ENCODE measurements at regions not wholly inside any gene's neighbourhood (a gene's known extent, or its start where the extent isn't known, plus 50 kb on each side); places are given as distances from the start of the nearest gene placed in this dataset.

DNA sequence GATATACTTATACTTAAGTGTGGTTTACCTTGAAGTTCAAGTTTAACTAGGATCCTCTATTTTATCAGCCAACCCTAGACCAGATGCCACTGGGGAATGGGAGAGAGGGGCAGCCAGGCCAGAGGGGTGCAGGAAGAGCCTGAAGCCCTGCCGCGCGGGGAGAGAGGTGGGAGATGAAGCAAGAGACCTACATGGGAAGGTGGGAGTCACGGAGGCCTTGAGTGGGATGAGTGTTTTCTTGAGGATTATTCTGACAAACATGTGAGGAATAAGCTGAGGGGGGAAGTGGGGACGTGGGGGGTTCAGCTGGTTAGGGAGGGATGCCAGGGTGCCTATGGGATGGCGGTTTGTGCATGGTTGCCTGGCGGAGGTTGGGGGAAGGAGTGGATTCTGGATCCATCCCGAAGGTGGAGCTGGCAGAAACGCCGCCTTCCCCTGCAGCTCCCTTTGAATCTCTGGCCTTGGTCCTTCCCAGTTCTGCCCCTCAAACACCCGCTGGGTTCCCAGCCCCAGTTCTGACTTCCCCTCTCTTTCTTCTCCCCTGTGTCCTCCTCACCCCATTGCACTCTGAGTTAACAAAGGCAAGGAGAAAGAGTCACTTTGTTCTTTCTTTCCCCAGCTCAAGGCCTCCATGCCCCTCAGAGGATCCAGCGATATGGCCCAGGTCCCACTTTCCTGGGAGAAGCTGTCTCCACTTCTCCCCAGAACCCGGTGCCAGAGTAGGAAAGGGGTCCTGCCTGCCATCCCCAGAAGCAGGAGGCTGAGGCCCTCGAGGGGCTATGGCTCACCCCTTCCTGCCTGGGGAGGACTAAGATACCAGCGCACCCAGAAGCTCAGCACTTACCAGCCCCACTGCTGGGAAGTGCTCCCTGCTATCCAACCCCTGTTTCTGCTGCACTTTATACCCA, 274.2 kb downstream of the UACA start:
- DNase-seq: no peak

DNA sequence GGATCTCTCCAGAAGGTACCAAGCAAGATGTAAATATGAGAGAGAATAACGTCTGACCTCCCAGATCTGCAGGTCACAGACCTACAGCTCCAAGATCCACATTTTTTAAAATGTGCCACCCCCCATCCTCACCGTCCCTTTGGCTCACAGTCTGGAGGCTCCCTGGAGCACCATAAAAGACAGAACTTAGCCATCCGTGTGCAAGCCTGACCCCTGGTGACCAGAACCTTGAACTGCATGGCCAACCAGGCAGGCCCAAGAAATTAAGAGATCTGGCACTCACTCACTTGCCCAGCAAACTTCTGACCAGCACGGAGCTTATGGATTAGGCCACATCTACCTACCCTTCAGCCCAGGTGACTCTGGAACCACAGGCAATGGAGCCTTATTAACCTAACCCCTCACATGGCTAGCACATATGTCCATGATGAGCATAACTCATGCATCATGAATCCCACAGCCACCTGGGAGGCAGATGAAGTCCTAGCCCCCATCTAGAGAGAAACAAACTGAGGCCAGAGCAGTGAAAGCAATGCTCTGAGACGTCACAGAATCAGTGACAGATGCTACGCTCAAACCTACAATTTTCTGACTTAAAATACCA, 275.3 kb downstream of the UACA start:
- peak; percentile 80 for DNase-seq

DNA sequence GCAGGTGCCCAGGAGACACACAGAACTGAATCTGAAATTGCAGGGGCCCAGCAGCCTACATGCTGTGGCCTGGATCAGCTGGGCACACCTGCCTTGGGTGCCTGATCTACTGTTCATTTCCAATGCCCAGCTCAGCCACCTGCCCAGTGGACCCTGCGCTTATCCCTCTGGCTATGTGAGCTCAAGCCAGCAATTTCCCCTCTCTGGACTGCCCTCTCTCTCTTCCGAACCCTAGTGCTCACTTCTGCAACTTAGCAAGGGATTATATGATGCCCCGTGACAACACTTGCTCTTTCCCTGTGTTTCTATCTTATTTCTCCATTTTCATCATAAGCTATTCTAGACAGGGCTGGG, 276.0 kb downstream of the UACA start:
- DNase-seq: no peak

DNA sequence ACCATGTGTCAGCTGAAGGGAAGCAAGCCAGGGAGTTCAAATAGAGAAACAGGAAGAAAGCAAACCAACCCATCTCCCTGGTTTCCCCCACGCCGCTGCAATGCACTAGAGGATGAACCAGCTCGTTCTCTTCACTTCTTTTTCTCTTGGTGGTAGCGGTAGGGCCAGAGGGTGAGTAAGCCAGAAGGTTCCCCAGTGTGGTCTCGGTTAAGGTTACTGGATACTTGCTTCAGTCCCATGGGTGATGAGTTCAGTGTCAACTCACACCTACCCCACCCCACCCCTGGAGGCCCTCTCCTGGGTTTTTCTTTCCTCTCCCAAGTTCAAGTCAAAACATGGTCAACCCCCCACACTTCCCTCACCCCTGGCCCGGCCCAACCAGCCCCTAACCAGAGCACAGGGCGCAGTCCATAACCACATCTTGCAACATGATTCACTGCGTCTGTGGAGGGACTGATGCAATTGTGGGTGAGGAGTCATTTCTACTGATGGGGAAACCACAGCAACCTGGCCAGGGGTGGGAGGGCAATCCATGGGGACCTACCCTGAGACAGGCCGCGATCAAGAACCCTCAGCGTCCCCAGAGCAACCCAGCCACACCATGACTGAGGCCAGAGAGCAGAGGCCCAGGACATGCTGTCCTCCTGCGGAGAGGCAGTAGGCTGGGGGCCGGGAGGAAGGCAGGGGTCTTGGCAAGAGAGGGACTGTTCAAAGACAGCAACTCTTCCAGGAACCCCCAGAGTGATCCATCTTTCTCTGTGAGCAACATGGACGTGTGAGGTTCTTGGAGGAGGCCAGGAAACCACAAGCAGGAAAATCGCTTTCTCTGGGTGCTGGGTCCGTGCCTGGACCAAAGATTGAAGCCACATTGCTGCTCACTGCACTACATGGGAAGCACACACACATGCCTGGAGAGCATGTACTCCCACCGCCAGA, 276.6 kb downstream of the UACA start:
- peak; percentile 83 for DNase-seq

DNA sequence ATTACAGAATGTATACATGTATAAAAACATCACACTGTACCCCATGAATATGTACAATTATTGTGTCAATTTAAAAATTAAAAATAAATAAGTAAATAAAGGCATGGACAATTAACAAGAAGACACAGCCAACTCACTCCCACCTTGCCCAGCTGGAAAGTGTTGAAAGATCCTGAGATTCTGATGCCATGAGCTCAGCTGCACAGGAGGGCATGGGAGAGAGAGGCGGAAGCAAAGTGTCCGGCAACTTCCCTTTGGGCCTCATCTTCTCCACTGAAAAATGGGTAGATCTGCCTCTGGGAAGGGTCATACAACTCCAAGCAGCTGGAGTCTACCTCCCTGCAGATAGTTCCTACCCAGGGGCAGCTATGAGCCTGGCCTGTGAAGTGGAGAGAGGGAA, 277.3 kb downstream of the UACA start:
- no peak for DNase-seq

DNA sequence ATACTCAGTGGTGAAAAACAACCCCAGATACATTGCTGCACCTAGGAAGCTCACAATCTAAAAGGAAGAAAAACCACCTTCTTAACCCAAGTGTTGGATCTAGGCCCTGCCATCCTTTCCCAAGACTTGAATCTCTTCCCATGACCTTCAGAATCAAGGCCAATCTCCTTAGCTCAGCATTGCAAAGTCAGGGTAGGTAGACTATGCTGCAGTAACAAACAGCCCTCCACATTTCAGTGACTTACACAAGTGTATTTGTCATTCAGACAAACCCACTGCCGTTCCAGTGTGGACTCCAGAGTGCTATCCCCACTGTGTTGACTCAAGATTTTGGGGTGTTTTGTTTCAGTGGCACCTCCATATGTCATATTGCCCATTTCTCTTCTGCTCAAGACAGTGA, 278.4 kb downstream of the UACA start:
- DNase-seq: no peak

DNA sequence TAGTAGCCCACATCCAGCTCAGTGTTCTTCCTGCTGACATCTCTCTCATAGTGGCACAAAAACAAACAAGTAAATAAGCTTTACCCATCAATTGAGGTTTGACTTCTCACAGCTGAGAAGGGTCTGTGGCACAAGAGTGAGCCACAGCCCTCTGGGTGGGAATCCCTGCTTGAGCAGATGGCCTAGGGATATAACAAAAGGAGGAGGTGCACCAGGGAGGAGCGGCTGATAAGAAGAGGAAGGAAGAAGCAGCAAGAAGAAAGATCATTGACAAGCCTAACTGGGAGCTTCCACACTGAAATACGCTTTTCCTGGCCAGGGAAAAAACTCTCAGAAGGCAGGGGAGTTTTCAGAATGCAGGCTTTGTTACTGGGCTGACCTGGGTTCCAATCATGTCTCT, 279.8 kb downstream of the UACA start:
- DNase-seq: no peak

DNA sequence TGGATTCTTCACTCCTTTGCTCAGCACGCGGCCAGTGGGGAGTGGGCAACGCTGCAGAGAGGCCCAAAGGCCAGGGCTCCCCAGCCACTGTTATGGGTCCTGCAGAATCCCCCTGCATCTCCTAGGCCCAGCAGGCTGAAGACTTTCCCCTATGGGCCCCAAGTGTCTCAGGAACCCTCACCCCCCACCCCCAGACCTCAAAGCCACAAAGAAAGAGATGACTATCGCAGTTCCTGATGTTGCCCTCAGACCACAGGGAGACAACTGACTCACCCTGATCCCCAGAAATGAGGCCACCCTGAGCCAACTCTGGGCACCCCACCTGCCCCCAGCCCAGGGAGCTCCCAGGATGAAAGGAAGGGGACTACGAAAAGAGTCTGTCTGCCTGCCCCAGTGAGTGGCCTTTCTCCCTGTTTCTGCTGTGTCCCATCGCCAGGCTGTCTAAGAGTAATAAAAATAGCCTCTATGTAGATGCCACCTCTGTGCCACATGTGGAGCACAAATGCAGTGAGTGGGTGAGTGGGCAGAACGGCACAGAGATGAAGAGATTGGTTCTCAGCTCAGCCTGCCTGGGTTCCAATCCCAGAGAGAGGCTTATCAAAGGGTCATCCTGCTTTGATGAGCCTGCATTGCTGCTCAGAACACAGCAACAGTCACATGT, 283.0 kb downstream of the UACA start:
- DNase-seq: peak; percentile 88

DNA sequence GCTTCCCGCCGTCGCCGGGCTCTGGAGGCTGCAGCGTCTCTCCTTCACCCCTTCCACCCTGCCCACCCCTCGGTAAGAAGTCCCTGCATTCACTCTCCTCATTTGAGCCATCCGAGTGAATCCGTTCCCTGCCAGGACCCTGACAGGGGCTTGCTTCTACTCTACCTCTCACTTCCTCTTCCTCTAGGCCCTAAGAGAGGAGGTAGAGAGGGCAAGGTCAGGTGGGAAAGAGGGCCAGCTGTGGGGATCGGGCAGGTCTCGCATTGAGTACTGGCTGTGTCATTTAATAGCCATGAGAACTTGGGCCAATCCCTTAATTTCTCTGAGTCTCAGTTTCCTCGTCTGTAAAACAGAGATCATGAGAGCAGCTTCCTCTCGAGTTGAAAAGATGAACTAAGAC, 283.6 kb downstream of the UACA start:
- DNase-seq: peak; percentile 36

DNA sequence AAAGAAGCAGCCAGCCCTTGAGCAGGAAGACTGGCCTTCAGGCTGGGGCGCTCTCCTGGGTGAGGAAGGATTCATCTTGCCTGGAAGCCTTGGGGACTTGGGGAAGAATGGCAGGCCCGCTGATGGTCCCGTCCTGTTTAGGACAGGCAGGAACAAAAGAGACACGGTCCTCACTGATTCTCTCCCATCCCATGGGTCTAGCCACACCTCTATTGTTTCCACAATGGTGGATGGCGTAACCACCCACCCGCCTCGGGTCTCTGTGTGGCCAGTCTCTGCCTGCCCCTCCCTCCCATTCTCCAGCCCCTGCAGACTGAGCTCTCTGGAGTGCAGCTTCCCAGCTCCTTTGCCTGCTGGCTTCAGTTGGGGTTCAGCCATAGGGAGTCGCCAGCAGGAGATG, 284.3 kb downstream of the UACA start:
- no peak for DNase-seq

DNA sequence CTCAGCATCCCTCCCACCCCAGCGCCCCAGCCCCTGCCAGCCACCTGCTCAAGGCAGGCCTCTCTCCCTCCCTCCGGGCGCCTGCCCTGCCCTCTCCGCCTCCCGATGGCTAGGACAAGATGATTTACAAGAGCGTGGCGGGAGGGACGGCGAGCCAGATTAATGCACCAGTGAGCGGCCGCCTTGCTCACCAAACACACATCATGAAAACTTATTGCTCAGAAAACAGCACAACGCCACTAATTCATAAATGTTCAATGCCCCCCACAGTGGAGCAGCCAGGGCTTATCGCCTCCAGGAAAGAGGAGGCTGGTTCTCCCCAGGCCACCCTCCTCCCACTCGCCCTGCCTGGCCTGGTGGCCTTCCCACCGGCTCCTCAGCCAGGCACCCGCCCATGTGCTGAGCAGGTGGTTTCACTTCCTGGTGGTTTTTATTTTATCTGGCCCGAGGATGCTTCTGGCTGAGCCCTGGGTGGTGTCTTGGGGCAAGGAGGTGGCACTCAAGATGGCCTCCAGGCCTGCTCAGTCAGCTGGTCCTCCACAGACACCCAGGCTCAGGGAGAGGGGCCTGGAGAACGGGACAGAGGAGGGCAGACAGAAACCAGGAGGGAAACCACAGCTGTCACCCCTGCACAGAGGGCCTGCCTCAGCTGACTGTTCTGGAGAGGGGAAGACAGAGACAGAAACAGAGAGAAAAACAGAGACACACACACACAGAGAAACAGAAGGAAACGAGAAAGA, 284.9 kb downstream of the UACA start:
- DNase-seq: no peak

DNA sequence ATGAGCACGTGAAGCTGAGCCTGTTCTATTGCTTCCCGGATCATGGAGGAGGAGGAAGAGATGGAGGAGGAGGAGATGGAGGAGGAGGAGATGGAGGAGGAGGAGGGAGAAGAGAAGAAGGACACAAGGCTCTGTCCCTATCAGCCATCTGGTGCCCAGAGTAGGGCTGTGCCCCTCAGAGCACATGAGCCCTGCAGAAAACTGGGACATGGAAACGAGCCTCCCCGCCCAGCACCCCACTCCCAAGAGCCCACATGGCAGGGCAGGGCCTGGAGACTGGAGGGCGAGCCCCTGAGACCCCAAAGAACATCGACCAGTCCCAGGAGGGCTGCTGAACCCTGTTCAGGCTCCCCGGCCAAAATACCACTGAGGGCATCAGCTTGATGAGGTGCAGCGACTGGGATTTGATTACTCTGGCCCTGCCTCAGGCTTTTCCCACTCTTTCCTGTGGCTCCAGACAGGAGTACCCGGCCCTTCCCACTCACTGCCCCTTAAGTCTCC, 285.6 kb downstream of the UACA start:
- no peak for DNase-seq

DNA sequence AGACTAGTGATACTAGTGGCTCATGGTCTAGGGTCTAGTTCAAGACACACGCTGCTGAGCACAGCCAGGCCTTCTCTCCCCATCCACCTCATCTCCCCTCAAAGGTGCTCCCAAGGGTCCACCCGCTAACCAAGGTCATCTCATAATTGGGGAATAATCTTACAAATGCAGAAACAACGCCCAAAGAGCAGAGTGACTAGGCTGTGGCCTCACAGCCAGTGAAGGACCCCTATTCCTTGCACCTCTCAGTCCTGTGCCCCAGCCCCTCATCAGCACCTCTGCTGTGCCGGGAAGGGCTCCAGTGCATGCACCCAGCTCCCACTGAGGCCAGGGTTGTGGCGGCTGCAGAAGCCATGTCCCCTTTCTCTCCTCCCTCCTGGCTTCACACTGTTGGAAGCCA, 286.9 kb downstream of the UACA start:
- DNase-seq: no peak

DNA sequence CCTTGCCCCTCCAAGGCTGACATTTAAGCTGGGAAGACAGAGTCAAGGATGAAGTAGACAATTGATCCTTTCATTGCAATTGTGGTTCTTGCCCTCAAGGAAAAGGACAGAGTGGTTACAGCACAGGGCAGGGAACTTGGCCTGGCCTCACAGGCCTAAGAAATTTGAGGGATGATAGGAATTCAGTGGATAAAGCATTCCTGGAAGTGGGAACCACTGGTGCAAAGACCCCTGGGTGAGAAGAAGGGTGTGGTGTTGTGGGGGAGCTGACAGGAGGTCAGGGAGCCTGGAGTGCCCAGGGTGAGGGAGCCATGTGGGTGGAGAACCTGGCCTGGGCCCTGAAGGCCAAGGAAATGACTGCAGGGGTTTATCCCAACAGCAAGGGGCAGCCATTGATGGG, 287.4 kb downstream of the UACA start:
- no peak for DNase-seq

DNA sequence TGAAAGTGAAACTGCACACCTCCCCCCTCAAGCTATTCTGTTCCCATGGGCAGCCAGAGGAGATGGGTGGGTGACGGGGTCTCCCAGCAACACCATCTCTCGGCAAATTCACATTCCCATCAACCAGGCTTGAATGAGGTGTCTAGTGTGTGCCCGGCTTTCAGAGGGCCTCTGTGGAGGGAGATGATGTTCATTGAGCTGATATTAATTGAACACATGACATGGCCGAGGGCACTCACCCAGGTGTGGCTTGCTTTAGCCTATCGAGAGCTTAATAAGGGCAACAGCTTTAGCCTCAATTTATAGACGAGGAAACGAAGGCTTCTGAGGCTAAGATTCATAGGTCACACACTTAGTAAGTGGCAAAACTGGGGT, 288.0 kb downstream of the UACA start:
- DNase-seq: no peak

DNA sequence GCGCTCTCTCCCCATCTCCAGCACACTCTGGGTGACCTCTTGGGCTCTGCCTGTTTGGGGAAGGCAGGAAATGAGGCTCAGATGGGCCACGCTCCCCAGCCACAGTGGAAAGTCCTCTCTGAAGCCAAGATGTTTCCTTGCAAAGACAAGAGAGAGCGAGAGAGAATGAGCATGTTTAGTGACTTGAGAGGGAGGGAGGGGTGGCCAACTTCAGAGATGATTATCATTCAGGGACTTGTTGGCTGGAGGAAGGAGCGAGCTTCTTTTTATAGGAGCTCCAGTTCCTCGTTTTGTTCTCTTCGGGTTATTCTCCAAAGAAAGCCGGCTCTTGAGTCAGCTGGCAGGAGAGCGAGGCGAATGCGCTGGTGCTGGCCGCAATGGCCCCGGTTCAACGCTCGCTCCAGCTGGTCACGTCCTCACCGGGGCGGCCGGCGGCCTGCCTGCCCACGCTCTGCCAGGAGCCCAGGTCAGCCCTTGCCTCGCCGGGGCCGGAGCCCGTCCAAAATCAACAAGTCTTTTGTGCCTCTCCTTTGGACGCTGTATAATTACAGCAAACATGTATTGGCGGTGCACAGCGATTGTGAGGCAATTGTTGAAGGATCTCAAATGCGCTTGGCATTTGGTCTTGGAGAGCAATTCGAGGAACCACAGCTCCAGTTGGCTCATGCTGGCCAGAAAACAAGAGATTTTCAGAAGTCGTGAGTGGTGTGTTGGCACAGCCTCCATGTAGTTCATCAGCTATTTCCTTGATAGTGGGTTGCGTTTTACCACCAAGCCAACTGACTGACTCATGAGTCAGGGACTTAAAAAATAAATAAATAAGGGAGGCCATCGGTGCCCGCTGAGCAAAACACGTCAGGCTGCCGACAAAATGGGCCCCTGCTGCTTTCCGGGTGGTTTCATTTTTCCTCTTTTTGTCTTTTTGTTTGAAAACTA, 288.6 kb downstream of the UACA start:
- DNase-seq: peak; percentile 74

DNA sequence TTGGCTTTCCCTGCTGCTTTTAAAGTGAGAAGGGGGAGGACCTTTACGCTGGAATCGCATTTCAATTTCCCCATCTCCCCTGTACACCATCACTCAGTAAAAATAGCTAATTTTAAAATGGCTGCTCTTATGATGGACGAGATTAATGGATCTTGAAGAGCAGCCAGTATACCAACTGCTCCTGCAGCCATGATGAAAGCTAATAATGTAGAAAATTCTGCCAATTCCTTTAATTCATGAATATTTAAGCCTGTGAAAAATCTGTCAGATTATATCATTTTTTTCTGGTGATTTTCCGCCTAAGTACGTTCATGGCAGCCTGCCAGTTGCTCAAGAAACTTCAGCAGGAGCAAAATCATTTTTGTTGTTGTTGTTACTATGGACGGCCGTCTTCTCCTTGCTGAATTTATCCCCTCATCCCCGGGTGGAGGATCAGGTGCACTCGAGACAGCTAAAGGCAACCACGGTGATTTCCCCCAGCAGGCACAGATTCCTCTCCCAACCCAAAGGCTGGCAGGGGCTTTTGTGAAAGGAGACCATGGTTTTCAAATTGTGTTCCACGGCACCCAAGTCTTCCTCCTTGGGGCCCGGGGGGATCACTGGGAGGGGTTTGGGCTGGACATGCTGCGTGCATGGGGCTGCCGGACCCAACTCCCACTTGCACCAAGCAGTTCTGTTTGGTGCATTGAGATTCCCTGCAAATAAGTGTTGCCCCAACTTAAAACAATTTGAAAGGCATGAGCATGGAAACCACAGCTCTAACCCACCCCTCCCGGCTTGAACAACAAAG, 289.6 kb downstream of the UACA start:
- no peak for DNase-seq

DNA sequence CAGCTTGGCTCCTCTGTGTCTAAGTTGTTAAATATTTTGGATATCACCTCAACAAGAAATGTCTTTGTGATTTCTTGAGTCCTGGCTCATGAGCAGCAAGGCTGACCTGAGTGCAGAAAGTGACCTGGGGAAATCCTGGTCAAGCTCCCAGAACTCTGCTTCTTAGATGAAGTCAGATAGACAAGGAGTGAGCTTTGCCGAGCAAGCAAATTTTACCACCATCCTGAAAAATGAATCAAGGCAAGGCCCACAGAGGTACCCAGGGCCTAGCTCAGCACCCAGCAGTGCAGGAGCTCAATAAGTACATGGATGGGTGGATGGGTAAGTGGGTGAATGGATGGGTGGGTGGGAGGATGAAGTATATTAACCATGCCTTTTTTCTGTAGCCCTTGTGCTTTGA, 291.8 kb downstream of the UACA start:
- DNase-seq: no peak

DNA sequence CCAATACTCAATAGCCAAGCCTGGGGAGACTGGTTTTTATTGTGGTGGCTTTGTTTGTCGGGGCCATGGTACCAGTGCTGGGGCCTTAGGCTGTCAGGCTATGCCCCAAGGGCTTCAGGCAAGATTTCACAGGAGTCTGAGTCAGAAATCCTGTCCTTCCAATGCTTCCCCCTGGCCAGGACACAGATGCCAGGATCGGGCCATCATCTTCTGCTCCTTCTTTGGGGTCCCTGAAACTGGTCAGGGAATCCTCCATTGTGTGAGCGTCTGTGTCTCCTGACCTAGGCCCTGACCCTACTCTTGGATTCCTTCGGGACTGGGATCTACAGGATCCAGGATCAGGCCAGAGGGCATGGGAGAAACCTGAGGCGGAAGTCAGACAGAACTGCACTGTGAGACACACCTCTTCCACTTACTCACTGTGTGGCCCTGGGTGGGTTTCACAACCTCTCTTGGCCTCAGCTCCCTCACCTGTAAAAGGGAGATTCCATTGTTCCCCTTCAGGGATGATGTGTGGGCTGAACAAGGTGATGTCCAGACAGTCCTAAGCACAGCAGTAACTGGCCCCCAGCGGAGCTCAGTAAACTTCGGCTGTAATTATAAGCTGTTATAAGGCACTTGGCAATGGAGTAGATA, 292.7 kb downstream of the UACA start:
- no peak for DNase-seq
